HEK293 (cell line): ENCODE measurements at regions not wholly inside any gene's neighbourhood (a gene's known extent, or its start where the extent isn't known, plus 50 kb on each side); places are given as distances from the start of the nearest gene placed in this dataset.

Experiments
- CTCF ChIA-PET: fragments of 350-600 bp; formaldehyde crosslinking; extraction: SDS; loops from one replicate; lab custom pipeline; 2021; ENCODE audit warnings: antibody characterized with exemption; lab: Yijun Ruan, JAX
- POLR2A ChIA-PET: fragments of 300-600 bp; formaldehyde crosslinking; extraction: SDS; loops from one replicate; lab custom pipeline; 2020; ENCODE audit warnings: antibody characterized with exemption, inconsistent platforms; lab: Yijun Ruan, JAX
- H3K27ac ChIP-seq: fragments of 200-500 bp; sonication (Bioruptor generic); 2 replicates; pipeline ENCODE4 v1.5.1; 2014; ENCODE audit warnings: low read depth, low read length, control low read depth, inconsistent platforms; ENCODE audit errors: extremely low read depth
- H3K36me3 ChIP-seq, 2 experiments: fragments of 200-500 bp in 1 of 2; sonication (Bioruptor generic) in 1 of 2; 1 replicate in 1 of 2; 2 replicates in 1 of 2; pipeline ENCODE4 v1.5.1; 2014 to 2017; ENCODE audit warnings: inconsistent platforms in 2 of 2, low read length in 2 of 2; ENCODE audit not compliant: control insufficient read depth in 2 of 2, insufficient read depth in 1 of 2
- H3K4me1 ChIP-seq: fragments of 200-500 bp; sonication (Bioruptor generic); 2 replicates; pipeline ENCODE4 v1.5.1; 2014; ENCODE audit warnings: mild to moderate bottlenecking, low read length, inconsistent platforms; ENCODE audit not compliant: control insufficient read depth, insufficient read depth
- H3K4me3 ChIP-seq: 2 replicates; pipeline ENCODE4 v1.5.1; 2011; ENCODE audit warnings: low read depth, mild to moderate bottlenecking, control low read depth, low read length, moderate library complexity
- H3K9me3 ChIP-seq: fragments of 200-500 bp; sonication (Bioruptor generic); 2 replicates; pipeline ENCODE4 v1.5.1; 2014; ENCODE audit warnings: low read depth, low read length, inconsistent platforms; ENCODE audit not compliant: control insufficient read depth, insufficient read depth
- BCL11A ChIP-seq: fragments of 450-650 bp; formaldehyde crosslinking; IDR thresholded peaks from 2 replicates; pipeline ENCODE4 v1.5.1; 2016; ENCODE audit warnings: low read depth, missing biosample characterization, missing genetic modification characterization
- HOXC10 ChIP-seq: sonication (generic); formaldehyde crosslinking; IDR thresholded peaks from 2 replicates; pipeline ENCODE4 v1.8.1; 2023; ENCODE audit warnings: mild to moderate bottlenecking, missing genetic modification reagents
- KLF16 ChIP-seq: fragments of 450-650 bp; formaldehyde crosslinking; IDR thresholded peaks from 2 replicates; pipeline ENCODE4 v1.5.1; 2017; ENCODE audit warnings: missing biosample characterization, missing genetic modification characterization
- REPIN1 ChIP-seq: fragments of 450-650 bp; formaldehyde crosslinking; IDR thresholded peaks from 2 replicates; pipeline ENCODE4 v1.5.1; 2017; ENCODE audit warnings: missing biosample characterization, missing genetic modification characterization, low read depth
- ZNF354C ChIP-seq: fragments of 450-650 bp; formaldehyde crosslinking; IDR thresholded peaks from 2 replicates; pipeline ENCODE4 v1.5.1; 2016; ENCODE audit warnings: missing biosample characterization, missing genetic modification characterization, low read depth, borderline replicate concordance
- ZNF426 ChIP-seq: fragments of 450-650 bp; formaldehyde crosslinking; IDR thresholded peaks from 2 replicates; pipeline ENCODE4 v1.5.1; 2017; ENCODE audit warnings: missing biosample characterization, missing genetic modification characterization, mild to moderate bottlenecking, inconsistent platforms, moderate library complexity
- ZNF510 ChIP-seq: fragments of 450-650 bp; formaldehyde crosslinking; IDR thresholded peaks from 2 replicates; pipeline ENCODE4 v1.5.1; 2018; ENCODE audit warnings: mild to moderate bottlenecking, missing genetic modification characterization, missing biosample characterization; ENCODE audit not compliant: insufficient replicate concordance
- ZNF529 ChIP-seq: fragments of 450-650 bp; formaldehyde crosslinking; IDR thresholded peaks from 2 replicates; pipeline ENCODE4 v1.5.1; 2017; ENCODE audit warnings: missing genetic modification characterization, missing biosample characterization; ENCODE audit not compliant: insufficient replicate concordance
- ZNF544 ChIP-seq: fragments of 450-650 bp; formaldehyde crosslinking; IDR thresholded peaks from 2 replicates; pipeline ENCODE4 v1.5.0; 2017; ENCODE audit warnings: missing biosample characterization, missing genetic modification characterization
- ZNF555 ChIP-seq: fragments of 450-650 bp; formaldehyde crosslinking; conservative IDR thresholded peaks from 2 replicates; pipeline ENCODE4 v1.5.1; 2017; ENCODE audit warnings: missing biosample characterization, mild to moderate bottlenecking, missing genetic modification characterization, inconsistent platforms
- ZNF571 ChIP-seq: fragments of 450-650 bp; formaldehyde crosslinking; IDR thresholded peaks from 2 replicates; pipeline ENCODE4 v1.5.0; 2017; ENCODE audit warnings: missing biosample characterization, missing genetic modification characterization
- TF ChIP-seq, protein P1 (sequence below): fragments of 450-650 bp; formaldehyde crosslinking; IDR thresholded peaks from 2 replicates; pipeline ENCODE4 v1.5.1; 2017; ENCODE audit warnings: missing biosample characterization, missing genetic modification characterization
- TF ChIP-seq, protein P2 (sequence below): fragments of 450-650 bp; formaldehyde crosslinking; IDR thresholded peaks from 2 replicates; pipeline ENCODE4 v1.5.1; 2017; ENCODE audit warnings: missing biosample characterization, missing genetic modification characterization
- TF ChIP-seq, protein P3 (sequence below): fragments of 450-650 bp; formaldehyde crosslinking; IDR thresholded peaks from 2 replicates; pipeline ENCODE4 v1.5.1; 2017; ENCODE audit warnings: missing biosample characterization, mild to moderate bottlenecking, missing genetic modification characterization, moderate library complexity
- TF ChIP-seq, protein P4 (sequence below): fragments of 450-650 bp; formaldehyde crosslinking; IDR thresholded peaks from 2 replicates; pipeline ENCODE4 v1.5.1; 2017; ENCODE audit warnings: missing biosample characterization, missing genetic modification characterization
- TF ChIP-seq, protein P5 (sequence below): fragments of 450-650 bp; formaldehyde crosslinking; IDR thresholded peaks from 2 replicates; pipeline ENCODE4 v1.5.1; 2016; ENCODE audit warnings: missing biosample characterization, missing genetic modification characterization
- TF ChIP-seq, protein P6 (sequence below): sonication (generic); formaldehyde crosslinking; IDR thresholded peaks from 2 replicates; pipeline ENCODE4 v1.8.1; 2022; ENCODE audit warnings: mild to moderate bottlenecking, moderate library complexity, missing genetic modification reagents

DNA sequence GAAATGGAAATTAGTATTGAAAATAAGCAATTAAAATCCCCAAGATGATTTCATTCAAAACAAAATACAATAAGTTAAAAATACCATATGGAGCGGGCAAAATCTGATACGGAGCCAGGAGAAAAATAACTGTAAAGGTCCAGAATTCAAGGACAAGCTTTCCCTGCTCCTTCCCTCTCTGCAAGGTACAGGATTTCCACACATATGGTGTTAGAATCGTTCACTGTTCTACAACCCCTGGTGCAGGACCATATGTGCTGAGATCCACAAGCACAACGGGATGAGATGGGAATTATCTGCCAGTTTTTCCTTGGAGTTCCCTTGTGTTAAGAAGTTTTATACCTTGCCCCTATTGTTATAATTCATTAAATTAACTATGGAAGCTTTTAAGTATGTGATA, 94.7 kb upstream of the DMAC1 start:
- Histone ChIP-seq H3K9me3 (no peaks in the 10 kb centered on the region), H3K4me3 (no peak overlapping the region), H3K27ac (no peak overlapping the region)
- CTCF ChIA-PET, result interaction anchor here (0.6 to 1.1 kb wide), 2 partner anchors 10 to 1743 kb away, joined by 3 read pairs; no protein-coding TSS in a partner anchor
- TF ChIP-seq, protein P1, sequence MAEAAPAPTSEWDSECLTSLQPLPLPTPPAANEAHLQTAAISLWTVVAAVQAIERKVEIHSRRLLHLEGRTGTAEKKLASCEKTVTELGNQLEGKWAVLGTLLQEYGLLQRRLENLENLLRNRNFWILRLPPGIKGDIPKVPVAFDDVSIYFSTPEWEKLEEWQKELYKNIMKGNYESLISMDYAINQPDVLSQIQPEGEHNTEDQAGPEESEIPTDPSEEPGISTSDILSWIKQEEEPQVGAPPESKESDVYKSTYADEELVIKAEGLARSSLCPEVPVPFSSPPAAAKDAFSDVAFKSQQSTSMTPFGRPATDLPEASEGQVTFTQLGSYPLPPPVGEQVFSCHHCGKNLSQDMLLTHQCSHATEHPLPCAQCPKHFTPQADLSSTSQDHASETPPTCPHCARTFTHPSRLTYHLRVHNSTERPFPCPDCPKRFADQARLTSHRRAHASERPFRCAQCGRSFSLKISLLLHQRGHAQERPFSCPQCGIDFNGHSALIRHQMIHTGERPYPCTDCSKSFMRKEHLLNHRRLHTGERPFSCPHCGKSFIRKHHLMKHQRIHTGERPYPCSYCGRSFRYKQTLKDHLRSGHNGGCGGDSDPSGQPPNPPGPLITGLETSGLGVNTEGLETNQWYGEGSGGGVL (tag by site-specific recombination), result no peak
- TF ChIP-seq, protein P2, sequence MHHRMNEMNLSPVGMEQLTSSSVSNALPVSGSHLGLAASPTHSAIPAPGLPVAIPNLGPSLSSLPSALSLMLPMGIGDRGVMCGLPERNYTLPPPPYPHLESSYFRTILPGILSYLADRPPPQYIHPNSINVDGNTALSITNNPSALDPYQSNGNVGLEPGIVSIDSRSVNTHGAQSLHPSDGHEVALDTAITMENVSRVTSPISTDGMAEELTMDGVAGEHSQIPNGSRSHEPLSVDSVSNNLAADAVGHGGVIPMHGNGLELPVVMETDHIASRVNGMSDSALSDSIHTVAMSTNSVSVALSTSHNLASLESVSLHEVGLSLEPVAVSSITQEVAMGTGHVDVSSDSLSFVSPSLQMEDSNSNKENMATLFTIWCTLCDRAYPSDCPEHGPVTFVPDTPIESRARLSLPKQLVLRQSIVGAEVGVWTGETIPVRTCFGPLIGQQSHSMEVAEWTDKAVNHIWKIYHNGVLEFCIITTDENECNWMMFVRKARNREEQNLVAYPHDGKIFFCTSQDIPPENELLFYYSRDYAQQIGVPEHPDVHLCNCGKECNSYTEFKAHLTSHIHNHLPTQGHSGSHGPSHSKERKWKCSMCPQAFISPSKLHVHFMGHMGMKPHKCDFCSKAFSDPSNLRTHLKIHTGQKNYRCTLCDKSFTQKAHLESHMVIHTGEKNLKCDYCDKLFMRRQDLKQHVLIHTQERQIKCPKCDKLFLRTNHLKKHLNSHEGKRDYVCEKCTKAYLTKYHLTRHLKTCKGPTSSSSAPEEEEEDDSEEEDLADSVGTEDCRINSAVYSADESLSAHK, result no peak
- TF ChIP-seq ZNF555, result no peak
- TF ChIP-seq, protein P3, sequence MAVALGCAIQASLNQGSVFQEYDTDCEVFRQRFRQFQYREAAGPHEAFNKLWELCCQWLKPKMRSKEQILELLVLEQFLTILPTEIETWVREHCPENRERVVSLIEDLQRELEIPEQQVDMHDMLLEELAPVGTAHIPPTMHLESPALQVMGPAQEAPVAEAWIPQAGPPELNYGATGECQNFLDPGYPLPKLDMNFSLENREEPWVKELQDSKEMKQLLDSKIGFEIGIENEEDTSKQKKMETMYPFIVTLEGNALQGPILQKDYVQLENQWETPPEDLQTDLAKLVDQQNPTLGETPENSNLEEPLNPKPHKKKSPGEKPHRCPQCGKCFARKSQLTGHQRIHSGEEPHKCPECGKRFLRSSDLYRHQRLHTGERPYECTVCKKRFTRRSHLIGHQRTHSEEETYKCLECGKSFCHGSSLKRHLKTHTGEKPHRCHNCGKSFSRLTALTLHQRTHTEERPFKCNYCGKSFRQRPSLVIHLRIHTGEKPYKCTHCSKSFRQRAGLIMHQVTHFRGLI (tag by site-specific recombination), result no peak
- TF ChIP-seq ZNF426 (tag by site-specific recombination), result no peak
- no peak for TF ChIP-seq ZNF529 (tag by site-specific recombination)
- no peak for TF ChIP-seq ZNF571 (tag by site-specific recombination)
- TF ChIP-seq, all 188 proteins: peak for 0
- H3K36me3 ChIP-seq, result no peaks in the 10 kb centered on the region
- no peaks in the 10 kb centered on the region for H3K4me1 ChIP-seq
- POLR2A ChIA-PET, result no interaction called here

DNA sequence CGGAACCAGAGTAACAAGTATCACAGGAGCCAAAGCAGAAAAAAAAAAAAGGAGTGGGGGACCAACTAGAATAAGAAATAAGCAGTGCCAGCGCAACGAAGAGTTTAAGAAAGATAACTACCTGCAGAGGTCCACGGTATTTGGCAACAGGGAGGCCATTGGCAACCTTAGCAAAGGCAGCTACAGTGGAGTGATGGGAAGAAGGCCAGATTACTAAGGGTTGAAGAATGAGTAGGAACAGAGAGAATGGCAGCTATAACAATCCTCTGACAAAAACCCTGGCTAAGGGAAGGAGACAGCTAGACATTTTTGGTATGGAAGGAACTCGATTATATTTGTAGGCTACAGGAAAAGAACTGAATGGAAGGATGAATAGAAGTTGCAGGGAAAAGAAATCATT, 93.4 kb upstream of the DMAC1 start:
- CTCF ChIA-PET, result no interaction called here
- H3K4me1 ChIP-seq, result no peaks in the 10 kb centered on the region
- POLR2A ChIA-PET, result no interaction called here

More for the DNA sequence above, 93.4 kb upstream of the DMAC1 start:
- Histone ChIP-seq H3K27ac (no peak overlapping the region), H3K36me3 (no peaks in the 10 kb centered on the region), H3K9me3 (no peaks in the 10 kb centered on the region), H3K4me3 (no peak overlapping the region)
- TF ChIP-seq, protein P4, sequence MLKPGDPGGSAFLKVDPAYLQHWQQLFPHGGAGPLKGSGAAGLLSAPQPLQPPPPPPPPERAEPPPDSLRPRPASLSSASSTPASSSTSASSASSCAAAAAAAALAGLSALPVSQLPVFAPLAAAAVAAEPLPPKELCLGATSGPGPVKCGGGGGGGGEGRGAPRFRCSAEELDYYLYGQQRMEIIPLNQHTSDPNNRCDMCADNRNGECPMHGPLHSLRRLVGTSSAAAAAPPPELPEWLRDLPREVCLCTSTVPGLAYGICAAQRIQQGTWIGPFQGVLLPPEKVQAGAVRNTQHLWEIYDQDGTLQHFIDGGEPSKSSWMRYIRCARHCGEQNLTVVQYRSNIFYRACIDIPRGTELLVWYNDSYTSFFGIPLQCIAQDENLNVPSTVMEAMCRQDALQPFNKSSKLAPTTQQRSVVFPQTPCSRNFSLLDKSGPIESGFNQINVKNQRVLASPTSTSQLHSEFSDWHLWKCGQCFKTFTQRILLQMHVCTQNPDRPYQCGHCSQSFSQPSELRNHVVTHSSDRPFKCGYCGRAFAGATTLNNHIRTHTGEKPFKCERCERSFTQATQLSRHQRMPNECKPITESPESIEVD, result no peak
- TF ChIP-seq REPIN1 (tag by site-specific recombination) (no peak), KLF16 (no peak), HOXC10 (CRISPR knock-in tag) (no peak), ZNF544 (tag by site-specific recombination) (no peak), ZNF354C (tag by site-specific recombination) (no peak), ZNF426 (tag by site-specific recombination) (no peak), ZNF510 (tag by site-specific recombination) (no peak), BCL11A (no peak)
- TF ChIP-seq, protein P5, sequence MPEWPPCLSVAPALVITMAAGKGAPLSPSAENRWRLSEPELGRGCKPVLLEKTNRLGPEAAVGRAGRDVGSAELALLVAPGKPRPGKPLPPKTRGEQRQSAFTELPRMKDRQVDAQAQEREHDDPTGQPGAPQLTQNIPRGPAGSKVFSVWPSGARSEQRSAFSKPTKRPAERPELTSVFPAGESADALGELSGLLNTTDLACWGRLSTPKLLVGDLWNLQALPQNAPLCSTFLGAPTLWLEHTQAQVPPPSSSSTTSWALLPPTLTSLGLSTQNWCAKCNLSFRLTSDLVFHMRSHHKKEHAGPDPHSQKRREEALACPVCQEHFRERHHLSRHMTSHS (tag by site-specific recombination), result no peak
- TF ChIP-seq, protein P6, sequence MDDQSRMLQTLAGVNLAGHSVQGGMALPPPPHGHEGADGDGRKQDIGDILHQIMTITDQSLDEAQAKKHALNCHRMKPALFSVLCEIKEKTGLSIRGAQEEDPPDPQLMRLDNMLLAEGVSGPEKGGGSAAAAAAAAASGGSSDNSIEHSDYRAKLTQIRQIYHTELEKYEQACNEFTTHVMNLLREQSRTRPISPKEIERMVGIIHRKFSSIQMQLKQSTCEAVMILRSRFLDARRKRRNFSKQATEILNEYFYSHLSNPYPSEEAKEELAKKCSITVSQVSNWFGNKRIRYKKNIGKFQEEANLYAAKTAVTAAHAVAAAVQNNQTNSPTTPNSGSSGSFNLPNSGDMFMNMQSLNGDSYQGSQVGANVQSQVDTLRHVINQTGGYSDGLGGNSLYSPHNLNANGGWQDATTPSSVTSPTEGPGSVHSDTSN, result no peak
